Cerebellar nuclear complex (tissue), 1 donor: ENCODE measurements at regions not wholly inside any gene's neighbourhood (a gene's known extent, or its start where the extent isn't known, plus 50 kb on each side); places are given as distances from the start of the nearest gene placed in this dataset.
A peak's percentile ranks its signal among the peaks of the same experiment; 100 is the strongest.
"Not testable (repeated sequence)": the region's sequence is repeated elsewhere in the genome, so short reads cannot be mapped to it uniquely, and the experiment has no call there.

Experiments used
- DNase-seq, 2 experiments: peaks; one replicate each; lab custom pipeline; 2025; lab: John Stamatoyannopoulos, UW

DNA sequence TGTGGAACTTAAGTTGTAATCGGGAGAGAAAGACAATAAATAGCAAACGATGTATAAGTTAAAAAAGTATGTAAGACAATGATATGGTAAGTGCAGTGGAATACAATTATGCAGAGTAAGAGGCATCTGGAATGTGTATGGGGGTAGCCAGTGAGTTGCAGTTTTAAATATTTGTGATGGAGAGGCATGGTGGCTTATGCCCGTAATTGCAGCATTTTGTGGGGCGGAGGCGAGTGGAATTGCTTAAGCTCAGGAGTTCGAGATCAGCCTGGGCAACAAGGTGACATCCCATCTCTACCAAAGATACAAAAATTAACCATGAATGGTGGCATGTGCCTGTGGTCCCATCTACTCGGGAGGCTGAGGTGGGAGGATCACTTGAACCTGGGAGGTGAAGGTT lies 52.5 kb upstream of the WDFY3 start:
- no peak for DNase-seq

DNA sequence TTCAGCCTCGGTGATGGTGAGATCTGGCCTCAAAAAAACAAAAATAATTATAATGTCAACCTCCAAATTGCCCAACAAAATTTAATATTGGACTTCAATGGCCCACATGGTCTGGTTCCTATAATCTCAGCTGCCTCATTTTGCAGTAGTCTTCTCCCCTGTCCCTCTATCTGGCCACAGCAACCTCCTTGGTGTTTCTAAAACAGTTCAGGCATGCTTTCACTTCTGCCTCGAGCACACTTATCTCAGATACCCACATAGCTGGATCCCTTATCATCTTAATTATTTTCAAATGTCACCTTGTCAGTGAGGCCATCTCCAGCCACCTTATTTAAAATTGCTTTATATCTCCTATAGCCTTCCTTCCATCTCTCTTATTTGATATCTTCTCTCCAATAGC lies 52.9 kb upstream of the WDFY3 start:
- DNase-seq = no peak

DNA sequence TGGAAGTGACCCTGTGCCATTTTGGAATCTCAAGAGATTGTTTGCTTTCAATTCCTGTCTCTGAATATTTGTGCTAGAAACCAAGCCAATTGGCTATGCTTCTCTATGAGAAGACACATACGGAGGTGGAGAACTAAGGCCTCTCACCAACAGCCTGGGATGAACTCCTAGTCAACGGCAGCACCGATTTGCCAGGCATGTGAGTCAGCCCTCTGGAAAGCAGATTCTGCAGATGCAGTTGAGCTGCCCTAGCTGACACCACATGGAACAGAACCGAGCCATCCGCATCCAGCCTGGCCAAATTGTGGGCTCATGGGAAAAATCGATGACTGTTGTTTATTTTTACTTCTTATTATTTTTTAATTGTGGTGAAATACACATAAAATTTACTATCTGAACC lies 58.2 kb upstream of the WDFY3 start:
- no peak for DNase-seq

DNA sequence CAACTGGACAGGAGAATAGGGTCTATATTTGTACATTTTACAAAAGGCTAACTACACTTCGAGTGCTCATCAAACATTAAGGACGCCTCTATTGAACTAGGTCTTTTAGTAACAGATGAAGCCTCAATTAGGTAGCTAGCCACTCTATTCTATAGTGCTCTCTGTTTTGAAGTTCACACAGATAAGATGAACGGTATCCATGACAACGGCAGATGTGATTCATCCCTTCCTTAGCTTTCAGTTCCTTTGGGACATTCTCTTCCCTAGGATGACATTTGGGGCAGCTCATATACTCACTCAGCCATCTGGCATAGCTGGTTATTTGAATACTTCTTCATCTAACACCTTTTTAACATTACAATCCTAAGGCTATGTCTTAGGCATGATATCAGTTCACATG lies 62.4 kb upstream of the WDFY3 start:
- DNase-seq = no peak

DNA sequence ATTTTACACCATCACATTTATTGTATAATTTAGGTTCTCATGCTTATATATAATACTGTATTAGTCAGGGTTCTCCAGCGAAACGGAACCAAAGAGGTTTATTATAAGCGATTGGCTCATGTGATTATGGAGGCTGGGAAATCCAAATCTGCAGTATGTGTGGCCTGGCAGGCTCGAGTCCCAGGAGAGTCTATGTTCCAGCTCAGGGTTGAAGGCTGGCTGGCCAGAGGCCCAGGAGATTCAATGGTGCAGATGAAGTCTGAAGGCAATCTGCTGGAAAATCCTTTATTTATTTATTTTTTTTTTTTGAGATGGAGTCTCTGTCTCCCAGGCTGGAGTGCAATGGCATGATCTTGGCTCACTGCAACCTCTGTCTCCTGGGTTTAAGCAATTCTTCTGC lies 63.0 kb upstream of the WDFY3 start:
- no peak for DNase-seq

DNA sequence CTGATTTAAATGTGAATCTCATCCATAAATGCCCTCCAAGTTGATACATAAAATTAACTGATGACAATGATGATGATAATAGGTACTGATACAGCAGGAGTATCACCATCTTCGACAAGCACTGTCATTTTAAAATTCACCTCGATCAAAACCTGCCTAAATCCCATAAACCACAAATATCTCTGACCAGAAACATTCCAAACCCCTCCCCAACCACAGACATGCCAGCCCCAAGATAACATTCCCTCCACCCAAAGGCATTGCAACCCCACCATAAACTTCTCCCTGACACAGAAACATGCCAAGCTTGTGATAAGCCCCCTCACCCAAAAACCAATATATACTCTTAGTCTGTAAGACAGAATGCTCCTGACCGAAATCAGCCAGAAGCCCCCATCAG lies 63.7 kb upstream of the WDFY3 start:
- no peak for DNase-seq

DNA sequence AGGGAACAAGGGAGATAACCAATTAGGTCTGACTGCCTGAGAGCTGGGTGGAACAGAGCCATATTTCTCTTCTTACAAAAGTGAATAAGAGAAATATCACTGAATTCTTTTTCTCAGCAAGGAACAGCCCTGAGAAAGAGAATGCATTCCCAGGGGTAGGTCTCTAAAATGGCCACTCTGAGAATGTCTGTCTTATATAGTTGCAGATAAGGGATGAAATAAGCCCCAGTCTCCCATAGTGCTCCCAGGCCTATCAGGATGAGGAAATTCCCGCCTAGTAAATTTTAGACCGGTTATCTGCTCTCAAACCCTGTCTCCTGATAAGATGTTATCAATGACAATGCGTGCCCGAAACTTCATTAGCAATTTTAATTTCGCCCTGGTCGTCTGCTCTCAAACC lies 67.3 kb upstream of the WDFY3 start:
- DNase-seq = not testable (repeated sequence)

DNA sequence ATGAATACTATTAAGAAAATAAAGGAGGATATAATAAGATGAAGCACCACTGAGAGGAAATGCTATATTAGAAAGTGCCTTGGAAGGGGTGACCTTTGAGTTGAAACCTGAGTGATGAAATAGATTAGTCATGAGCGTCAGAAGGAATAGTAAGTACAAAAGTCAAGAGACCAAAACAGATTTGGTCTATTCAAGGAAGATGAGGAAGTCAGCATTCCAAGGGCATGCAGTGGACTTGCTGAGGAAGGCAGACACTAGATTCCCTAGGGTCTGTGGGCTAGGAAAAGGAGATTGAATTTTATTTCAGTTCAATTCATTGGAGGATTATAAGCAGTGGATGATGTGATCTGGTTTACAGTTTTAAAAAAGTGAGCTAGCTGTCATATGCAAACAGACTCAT lies 73.0 kb upstream of the WDFY3 start:
- DNase-seq = no peak

DNA sequence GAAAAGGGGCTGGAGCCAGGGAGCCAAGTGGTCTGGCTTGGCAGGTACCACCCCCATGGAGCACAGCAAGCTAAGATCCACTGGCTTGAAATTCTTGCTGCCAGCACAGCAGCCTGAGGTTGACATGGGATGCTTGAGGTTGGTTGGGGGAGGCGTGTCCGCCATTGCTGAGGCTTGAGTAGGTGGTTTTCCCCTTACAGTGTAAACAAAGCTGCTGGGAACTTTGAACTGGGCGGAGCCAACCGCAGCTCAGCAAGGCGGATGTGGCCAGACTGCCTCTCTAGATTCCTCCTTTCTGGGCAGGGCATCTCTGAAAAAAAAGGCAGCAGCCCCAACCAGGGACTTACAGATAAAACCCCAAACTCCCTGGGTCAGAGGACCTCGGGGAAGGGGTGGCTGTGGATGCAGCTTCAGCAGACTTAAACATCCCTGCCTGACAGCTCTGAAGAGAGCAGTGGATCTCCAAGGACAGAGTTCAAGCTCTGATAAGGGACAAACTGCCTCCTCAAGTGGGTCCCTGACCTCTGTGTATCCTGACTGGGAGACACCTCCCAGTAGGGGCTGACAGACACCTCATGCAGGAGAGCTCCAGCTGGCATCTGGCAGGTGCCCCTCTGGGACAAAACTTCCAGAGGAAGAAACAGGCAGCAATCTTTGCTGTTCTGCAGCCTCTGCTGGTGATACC lies 77.5 kb upstream of the WDFY3 start:
- not testable (repeated sequence) for DNase-seq

DNA sequence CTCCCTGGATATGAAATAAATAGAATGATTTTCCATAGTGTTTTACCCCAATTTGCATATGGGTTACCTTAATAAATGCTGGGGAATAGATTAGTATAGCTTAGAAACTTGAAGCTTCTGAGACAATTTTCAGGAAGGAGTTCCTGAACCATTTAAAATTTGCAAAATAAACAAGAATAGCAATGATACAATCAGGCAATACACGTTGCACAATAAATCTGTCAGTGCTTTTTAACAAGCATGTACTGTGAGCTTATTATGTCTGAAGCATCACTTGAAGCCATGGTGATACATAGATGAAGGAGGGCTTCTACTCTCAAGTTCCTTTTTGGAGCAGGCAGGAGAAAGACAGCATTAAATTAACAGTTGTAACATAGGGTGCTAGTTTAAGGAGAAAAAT lies 84.2 kb upstream of the WDFY3 start:
- DNase-seq = no peak

DNA sequence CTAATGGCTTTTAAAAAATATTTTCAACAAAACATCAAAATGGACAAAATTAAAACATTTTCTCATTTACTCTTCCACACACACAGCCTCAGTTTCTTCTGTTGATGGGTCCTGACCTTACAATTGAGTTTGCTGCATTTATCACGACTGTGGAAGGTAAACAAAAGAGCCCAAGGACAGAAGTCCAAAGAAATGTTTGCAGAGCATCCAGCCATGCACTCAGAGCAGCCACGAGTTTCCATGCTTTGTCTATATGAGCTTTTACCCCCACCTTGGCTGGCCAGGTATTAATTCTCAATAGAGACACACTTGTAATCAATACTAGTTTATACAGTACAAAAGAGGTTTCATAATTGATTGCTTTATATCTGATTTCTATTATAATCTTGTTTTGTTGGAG lies 85.0 kb upstream of the WDFY3 start:
- DNase-seq = no peak

DNA sequence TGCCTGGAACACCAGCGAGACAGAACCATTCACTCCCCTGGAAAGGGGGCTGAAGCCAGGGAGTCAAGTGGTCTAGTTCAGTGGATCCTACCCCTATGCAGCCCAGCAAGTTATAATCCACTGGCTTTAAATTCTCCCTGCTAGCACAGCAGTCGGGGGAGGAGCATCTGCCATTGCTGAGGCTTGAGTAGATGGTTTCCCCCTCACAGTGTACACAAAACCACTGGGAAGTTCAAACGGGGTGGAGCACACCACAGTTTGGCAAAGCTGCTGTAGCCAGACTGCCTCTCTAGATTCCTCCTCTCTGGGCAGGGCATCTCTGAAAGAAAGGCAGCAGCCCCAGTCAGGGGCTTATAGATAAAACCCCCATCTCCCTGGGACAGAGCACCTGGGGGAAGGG lies 88.4 kb upstream of the WDFY3 start:
- not testable (repeated sequence) for DNase-seq

DNA sequence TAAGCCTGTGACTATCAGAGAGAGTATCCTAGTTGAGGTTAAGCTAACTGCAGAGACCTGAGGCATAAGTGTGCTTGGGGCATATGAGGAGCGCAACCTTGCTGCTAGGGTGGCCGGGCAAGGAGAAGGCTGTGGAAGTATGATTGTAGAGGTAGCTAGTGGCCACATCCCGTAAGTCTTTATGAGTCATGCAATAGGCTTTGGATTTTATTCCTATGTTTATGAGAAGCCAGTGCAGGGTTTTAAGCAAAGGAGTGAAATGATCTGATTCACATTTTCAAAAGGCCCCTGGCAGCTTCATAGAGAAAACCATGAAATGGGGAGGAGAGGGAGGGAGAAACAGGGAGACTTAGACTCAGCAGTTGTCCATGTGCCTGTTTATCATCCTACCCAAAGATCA lies 92.1 kb upstream of the WDFY3 start:
- no peak for DNase-seq

DNA sequence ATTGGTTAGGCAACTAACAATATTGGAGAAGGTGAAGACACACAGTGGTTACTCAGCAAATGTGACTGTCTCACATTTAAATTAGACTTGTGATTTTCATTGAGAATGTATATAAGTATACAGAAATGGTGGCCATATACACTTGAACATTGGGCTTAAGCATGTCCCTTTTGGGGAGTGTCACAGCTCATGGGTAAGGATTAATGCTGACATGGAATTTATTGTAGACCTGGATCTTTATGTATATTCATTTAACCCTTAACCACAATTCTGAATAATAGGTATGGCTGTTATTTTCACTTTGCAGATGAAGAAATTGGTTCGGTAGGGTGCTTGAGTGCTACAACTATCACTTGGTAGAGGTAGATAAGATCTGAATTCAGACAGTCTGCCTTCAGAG lies 95.5 kb upstream of the WDFY3 start:
- DNase-seq = no peak

DNA sequence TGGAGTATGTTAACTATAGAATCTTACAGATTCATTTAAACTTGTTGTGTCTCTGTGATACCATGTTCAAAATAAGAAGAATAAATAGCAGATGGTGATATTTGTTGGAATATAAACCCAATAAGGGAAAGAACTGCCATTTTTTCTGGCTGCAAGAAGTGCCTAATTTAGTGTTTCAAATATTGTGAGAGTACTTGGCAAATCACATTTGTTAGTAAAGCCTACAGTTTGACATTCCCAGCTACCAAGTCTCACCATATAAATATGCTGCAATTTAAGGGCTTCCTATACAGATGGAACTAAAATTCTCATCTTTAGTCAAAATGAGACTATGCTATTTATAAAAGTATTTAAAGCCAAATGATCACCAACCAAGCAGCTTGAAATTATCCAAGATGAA lies 96.0 kb upstream of the WDFY3 start:
- DNase-seq = no peak

DNA sequence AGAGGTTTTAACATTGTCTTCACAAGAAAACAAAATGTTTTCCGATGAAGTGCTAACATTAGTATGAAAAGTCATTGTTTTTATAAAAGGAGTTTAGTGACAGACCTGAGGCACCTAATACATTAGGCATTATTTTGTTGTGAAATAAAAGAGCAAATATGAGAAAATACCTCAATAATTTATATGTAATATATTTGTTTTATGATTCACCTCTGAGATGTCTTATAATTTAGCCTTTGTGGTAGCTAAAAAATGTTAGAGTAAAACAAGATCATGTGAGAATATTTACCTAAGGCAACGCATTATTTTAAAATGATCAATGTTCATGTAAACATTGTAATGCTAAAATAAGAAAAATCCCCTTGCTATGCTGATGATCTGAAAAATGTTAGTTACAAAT lies 100.9 kb upstream of the WDFY3 start:
- DNase-seq = no peak

DNA sequence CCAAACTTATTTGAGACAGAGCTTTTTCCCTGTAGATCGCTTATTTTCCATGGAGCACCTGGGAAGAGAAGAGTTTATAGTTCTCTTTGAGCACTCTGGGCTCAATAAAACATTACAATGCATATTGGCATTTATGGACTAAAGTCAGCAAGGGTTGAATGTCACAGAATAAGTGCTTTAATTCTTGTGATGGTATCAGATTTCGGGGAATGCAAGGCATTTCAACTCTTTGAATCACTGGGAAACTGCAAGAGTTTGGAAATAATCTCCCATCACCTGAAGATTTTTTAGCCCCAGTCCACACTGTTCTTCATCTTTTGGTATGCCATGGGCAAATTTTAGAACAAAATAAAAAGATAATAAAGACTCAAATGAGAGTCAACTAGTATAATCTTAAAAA lies 111.5 kb upstream of the WDFY3 start:
- no peak for DNase-seq

DNA sequence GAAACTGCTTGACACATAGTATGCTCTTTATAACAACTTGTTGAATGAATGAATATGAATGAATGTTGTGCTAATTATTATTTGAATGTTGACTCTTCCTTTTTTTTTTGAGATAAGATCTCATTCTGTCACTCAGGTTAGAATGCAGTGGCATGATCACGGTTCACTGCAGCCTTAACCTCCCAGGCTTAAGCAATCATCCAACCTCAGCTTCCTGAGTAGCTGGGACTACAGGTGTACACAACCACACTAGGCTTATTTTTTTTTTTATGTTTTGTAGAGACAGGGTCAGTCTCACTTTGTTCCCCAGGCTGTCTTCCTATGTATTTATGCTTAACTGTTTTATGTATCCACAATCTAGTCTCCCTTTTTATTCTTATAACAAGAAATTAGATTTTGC lies 114.7 kb upstream of the WDFY3 start:
- no peak for DNase-seq

DNA sequence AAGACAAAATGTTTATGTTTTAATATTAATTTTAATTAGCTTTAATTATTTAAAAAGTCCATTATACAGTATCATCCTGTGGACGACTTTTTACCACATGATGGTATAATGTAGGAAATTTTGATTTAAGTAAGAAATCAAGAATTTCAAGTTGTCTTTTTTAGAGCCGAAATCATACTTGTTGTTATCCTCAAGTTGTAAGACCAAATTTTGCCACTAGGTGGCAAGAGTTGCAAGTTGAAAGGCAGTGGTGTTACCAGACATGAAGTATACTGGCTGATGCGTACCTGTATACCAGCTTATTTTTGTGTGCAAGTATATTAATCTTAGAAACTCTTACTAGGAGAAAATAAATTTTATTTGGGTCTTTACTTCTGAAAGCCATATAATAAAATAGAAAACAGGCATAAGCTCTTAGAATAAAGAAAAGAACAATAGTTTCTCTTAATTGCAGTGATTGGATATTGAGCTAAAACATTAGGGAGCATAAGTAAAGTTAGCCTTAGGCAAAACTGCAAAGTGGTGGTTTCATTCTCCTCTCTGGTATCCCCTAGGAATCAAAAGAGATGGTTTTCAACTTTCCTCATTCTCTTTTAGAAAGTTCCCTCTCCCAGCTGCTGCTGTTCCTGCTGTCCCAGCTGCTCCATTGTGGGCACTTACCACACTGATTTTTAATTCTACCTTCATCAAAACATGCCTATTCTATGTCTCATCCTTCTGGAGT lies 118.0 kb upstream of the WDFY3 start:
- peak in 1 of 2 experiments; percentile 9 for DNase-seq

DNA sequence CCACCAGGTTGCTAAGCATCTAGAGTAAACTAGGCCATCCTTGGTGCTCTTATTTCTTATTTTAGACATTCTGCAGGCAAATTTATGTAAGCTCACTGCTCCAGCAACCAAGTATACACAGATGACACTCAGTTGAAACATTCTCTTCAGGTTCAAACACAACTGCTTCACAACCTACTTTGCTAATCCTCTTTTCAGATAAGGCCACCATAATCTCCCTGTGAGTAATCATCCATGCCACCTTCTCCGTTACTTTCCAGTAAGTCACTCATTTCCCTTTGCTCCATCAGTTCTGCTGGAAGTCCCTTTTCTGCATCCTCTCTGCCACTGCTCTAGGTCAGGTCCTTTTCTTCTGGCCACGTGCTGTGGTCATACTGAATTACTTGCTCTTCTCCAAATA lies 120.2 kb upstream of the WDFY3 start:
- no peak for DNase-seq

DNA sequence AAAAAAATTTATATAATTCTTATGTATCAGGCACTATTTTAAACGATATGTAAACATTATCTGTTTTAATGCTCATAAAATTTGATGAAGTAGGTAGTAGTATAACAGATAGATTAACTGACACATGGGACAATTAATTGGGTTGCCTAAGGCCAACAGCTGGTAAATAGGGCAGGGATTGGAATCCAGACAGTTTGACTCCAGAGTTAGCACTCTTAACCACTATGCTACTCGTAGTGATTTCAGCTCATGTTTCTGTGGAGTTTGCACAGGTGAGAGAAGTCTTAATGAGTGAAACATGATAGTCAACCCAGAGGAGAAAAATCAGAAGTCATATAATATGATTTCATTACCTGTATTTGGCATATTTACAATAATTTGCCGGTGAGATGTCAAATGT lies 126.0 kb upstream of the WDFY3 start:
- DNase-seq = no peak

DNA sequence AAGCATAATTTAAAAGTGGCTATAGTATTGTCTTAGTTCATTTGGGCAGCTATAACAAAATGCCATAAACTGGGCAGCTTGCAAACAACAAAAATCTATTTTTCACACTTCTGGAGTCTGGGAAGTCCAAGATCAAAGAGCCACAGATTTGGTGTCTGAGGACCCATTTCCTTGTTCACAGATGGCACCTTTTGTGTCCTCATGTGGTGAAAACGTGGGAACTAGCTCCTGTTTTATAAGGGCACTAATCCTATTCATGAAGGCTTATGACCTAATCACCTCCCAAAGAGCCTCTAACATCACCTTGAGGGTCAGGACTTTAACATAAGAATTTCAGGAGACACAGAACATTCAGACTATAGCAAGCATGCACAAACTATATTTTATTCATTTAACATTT lies 126.5 kb upstream of the WDFY3 start:
- no peak for DNase-seq

DNA sequence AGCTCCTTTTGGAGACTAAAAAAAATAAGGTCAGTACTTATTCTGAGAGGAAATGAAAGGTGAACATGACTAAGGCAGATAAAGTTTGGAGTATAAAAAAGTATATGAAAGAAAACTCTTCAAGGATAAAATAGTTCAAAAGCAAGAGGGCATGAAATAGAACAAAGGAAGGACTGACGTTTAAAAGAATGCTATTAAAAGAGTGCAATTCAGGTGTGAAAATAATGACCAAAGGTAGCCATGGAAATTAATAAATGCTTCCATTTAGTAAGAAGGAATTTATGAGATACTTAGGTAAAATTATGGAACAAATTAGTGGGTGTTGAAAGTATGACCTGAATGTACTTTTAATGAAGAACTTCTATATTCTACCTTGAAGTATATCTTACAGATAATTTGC lies 128.2 kb upstream of the WDFY3 start:
- no peak for DNase-seq

DNA sequence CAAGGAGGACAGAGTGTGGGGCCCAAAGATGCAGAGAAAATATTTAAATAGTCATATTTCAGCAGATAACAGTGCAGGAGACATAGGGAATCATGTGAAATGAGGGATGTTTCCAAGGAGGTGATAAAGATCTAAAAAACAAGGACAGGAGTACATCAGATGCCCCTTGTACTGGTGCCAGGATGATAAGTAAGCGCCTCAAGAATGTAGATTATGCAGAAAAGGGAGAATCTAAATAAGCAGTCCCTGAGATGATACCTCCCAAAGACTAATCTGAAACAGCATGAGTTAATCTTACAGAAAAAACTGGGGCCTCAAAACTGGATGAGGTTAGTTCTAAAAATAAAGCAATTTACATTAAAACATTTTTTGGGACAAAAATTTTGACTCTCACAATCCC lies 136.1 kb upstream of the WDFY3 start:
- DNase-seq = no peak
